AG20443 (cell line): ENCODE measurements at regions not wholly inside any gene's neighbourhood (a gene's known extent, or its start where the extent isn't known, plus 50 kb on each side); places are given as distances from the start of the nearest gene placed in this dataset.
"Not testable (repeated sequence)": the region's sequence is repeated elsewhere in the genome, so short reads cannot be mapped to it uniquely, and the experiment has no call there.

Experiments
- DNase-seq: peaks from one replicate; pipeline ENCODE4 v3.0.0; 2012; ENCODE audit warnings: low spot score, mixed read lengths

GRCh38 chr6:106746652-106747051, 117.3 kb downstream of the QRSL1 start:
- peak; percentile 72 for DNase-seq

- no peak for DNase-seq
These were observed 116.6 kb downstream of the QRSL1 start for GRCh38 chr6:106745824-106746582.

- no peak for DNase-seq
These were observed 115.9 kb downstream of the QRSL1 start for GRCh38 chr6:106745197-106745770.

GRCh38 chr6:106744781-106745180, 115.4 kb downstream of the QRSL1 start:
- DNase-seq: no peak

GRCh38 chr6:106744029-106744428, 114.7 kb downstream of the QRSL1 start:
- not testable (repeated sequence) for DNase-seq

GRCh38 chr6:106743612-106744011, 114.2 kb downstream of the QRSL1 start:
- DNase-seq: no peak

- DNase-seq: no peak
These were observed 110.9 kb downstream of the QRSL1 start for GRCh38 chr6:106740287-106740686.

- DNase-seq: peak; percentile 27
These were observed 110.0 kb downstream of the QRSL1 start for GRCh38 chr6:106739387-106739786.

- DNase-seq: no peak
These were observed 107.1 kb downstream of the QRSL1 start for GRCh38 chr6:106736502-106736901.

- no peak for DNase-seq
These were observed 106.5 kb downstream of the QRSL1 start for GRCh38 chr6:106735828-106736227.

GRCh38 chr6:106735136-106735633, 105.8 kb downstream of the QRSL1 start:
- no peak for DNase-seq

- no peak for DNase-seq
These were observed 104.0 kb downstream of the QRSL1 start for GRCh38 chr6:106733386-106733785.

- no peak for DNase-seq
These were observed 103.1 kb downstream of the QRSL1 start for GRCh38 chr6:106732376-106732940.

- DNase-seq: no peak
These were observed 102.4 kb downstream of the QRSL1 start for GRCh38 chr6:106731843-106732160.

- no peak for DNase-seq
These were observed 101.9 kb downstream of the QRSL1 start for GRCh38 chr6:106731144-106731842.

- no peak for DNase-seq
These were observed 101.3 kb downstream of the QRSL1 start for GRCh38 chr6:106730718-106731117.

GRCh38 chr6:106730264-106730663, 100.9 kb downstream of the QRSL1 start:
- no peak for DNase-seq

- DNase-seq: no peak
These were observed 100.5 kb downstream of the QRSL1 start for GRCh38 chr6:106729841-106730240.

GRCh38 chr6:106728296-106728870, 99.0 kb downstream of the QRSL1 start:
- no peak for DNase-seq

GRCh38 chr6:106727480-106728149, 98.2 kb downstream of the QRSL1 start:
- DNase-seq: no peak

GRCh38 chr6:106724848-106725247, 95.5 kb downstream of the QRSL1 start:
- no peak for DNase-seq

- DNase-seq: no peak
These were observed 95.0 kb downstream of the QRSL1 start for GRCh38 chr6:106724337-106724736.
